H1 (cell line): ENCODE measurements at regions not wholly inside any gene's neighbourhood (a gene's known extent, or its start where the extent isn't known, plus 50 kb on each side); places are given as distances from the start of the nearest gene placed in this dataset.

Experiments
- CTCF ChIA-PET: fragments of 300-600 bp; sonication (Branson Sonifier 250); formaldehyde crosslinking; loops from one replicate; lab custom pipeline; 2021; ENCODE audit not compliant: partially characterized antibody; lab: Charles Lee
- POLR2A ChIA-PET: fragments of 300-600 bp; sonication (Branson Sonifier 250); formaldehyde crosslinking; loops from one replicate; lab custom pipeline; 2021; ENCODE audit warnings: inconsistent platforms; ENCODE audit not compliant: partially characterized antibody; lab: Charles Lee
- DNase-seq, 2 experiments: peaks; one replicate each; pipeline versions ENCODE4 v3.0.0 to v3.0.0-alpha.2; 2010 to 2022; ENCODE audit warnings: low spot score in 2 of 2, low read depth in 1 of 2, mixed read lengths in 1 of 2
- FAIRE-seq: peaks from 2 replicates; lab custom pipeline; 2011; peaks lifted over from hg19 to GRCh38; lab: Jason Lieb, UNC
- H2AFZ ChIP-seq: 2 replicates; pipeline ENCODE4 v1.8.1; 2012; ENCODE audit warnings: low read length, inconsistent platforms
- H2AK5ac ChIP-seq: 2 replicates; pipeline ENCODE4 v1.6.1; 2013; ENCODE audit warnings: low read depth, low read length
- H2BK120ac ChIP-seq: replicated peaks from 2 replicates; pipeline ENCODE3; 2013; ENCODE audit warnings: low read depth, low read length, inconsistent platforms
- H2BK12ac ChIP-seq: 2 replicates; pipeline ENCODE4 v1.6.1; 2013; ENCODE audit warnings: low read depth, low read length
- H2BK15ac ChIP-seq: 2 replicates; pipeline ENCODE4 v1.6.1; 2013; ENCODE audit warnings: low read length
- H2BK20ac ChIP-seq: 2 replicates; pipeline ENCODE4 v1.6.1; 2013; ENCODE audit warnings: low read length
- H2BK5ac ChIP-seq: 2 replicates; pipeline ENCODE4 v1.6.1; 2013; ENCODE audit warnings: low read depth, low read length
- H3K14ac ChIP-seq: 2 replicates; pipeline ENCODE4 v1.6.1; 2013; ENCODE audit warnings: inconsistent platforms; ENCODE audit not compliant: insufficient read length
- H3K18ac ChIP-seq: 2 replicates; pipeline ENCODE4 v1.6.1; 2013; ENCODE audit warnings: low read length; ENCODE audit errors: extremely low read depth
- H3K23ac ChIP-seq: 2 replicates; pipeline ENCODE4 v1.6.1; 2013; ENCODE audit warnings: inconsistent platforms; ENCODE audit not compliant: insufficient read length
- H3K23me2 ChIP-seq: 2 replicates; pipeline ENCODE4 v1.6.1; 2013; ENCODE audit warnings: low read depth, low read length
- H3K27ac ChIP-seq: 2 replicates; pipeline ENCODE4 v1.6.1; 2011; ENCODE audit warnings: low read depth, low read length, inconsistent platforms
- H3K27me3 ChIP-seq, 4 experiments: replicated peaks in 1 of 4; 1 replicate in 1 of 4; 2 replicates in 3 of 4; pipeline versions ENCODE4 v1.6.1 to v1.8.1; 2011 to 2013; ENCODE audit warnings: low read length in 3 of 4, mild to moderate bottlenecking in 3 of 4, inconsistent platforms in 2 of 4, mixed read lengths in 2 of 4, moderate library complexity in 1 of 4; ENCODE audit not compliant: control insufficient read depth in 3 of 4, insufficient read depth in 3 of 4; ENCODE audit errors: extremely low read depth in 1 of 4
- H3K36me3 ChIP-seq, 4 experiments: 2 replicates each; pipeline versions ENCODE4 v1.6.1 to v1.8.1; 2011 to 2013; ENCODE audit warnings: mild to moderate bottlenecking in 4 of 4, low read length in 3 of 4, moderate library complexity in 2 of 4, control low read depth in 1 of 4, inconsistent platforms in 1 of 4; ENCODE audit not compliant: insufficient read depth in 4 of 4, control insufficient read depth in 2 of 4
- H3K4ac ChIP-seq: replicated peaks from 2 replicates; pipeline ENCODE3; 2013; ENCODE audit warnings: low read length, low read depth, mixed read lengths, inconsistent platforms; ENCODE audit not compliant: insufficient read length
- H3K4me1 ChIP-seq, 4 experiments: replicated peaks in 1 of 4; 1 replicate in 1 of 4; 2 replicates in 3 of 4; pipeline versions ENCODE4 v1.6.1 to v1.8.1; 2011 to 2013; ENCODE audit warnings: low read length in 3 of 4, inconsistent platforms in 2 of 4, mixed read lengths in 1 of 4; ENCODE audit not compliant: insufficient read depth in 4 of 4, control insufficient read depth in 3 of 4
- H3K4me2 ChIP-seq, 2 experiments: 2 replicates each; pipeline versions ENCODE4 v1.6.1 to v1.8.1; 2011 to 2013; ENCODE audit warnings: low read depth in 2 of 2, low read length in 2 of 2, control low read depth in 1 of 2, inconsistent platforms in 1 of 2, mild to moderate bottlenecking in 1 of 2; ENCODE audit not compliant: insufficient read depth in 1 of 2
- H3K4me3 ChIP-seq, 4 experiments: fragments of 200-600, 300-600 bp in 1 of 4; sonication (generic), shearing (Covaris generic), sonication (Bioruptor Twin) in 1 of 4; 2 replicates each; pipeline versions ENCODE4 v1.5.1 to v1.8.1; 2011 to 2016; ENCODE audit warnings: low read length in 4 of 4, low read depth in 3 of 4, control low read depth in 2 of 4, inconsistent platforms in 2 of 4, mild to moderate bottlenecking in 2 of 4, mixed read lengths in 1 of 4, moderate library complexity in 1 of 4; ENCODE audit not compliant: insufficient read depth in 2 of 4; ENCODE audit errors: extremely low read depth in 1 of 4
- H3K56ac ChIP-seq: replicated peaks from 2 replicates; pipeline ENCODE3; 2013; ENCODE audit warnings: low read depth, mild to moderate bottlenecking, mixed read lengths, low read length, inconsistent platforms; ENCODE audit not compliant: insufficient read length
- H3K79me1 ChIP-seq: 2 replicates; pipeline ENCODE4 v1.6.1; 2013; ENCODE audit warnings: low read depth, low read length, control low read depth
- H3K79me2 ChIP-seq, 2 experiments: 2 replicates each; pipeline versions ENCODE4 v1.6.1 to v1.8.1; 2012 to 2013; ENCODE audit warnings: low read length in 2 of 2, mild to moderate bottlenecking in 2 of 2, inconsistent platforms in 1 of 2; ENCODE audit not compliant: insufficient read depth in 2 of 2, control insufficient read depth in 1 of 2
- H3K9ac ChIP-seq, 4 experiments: replicated peaks in 1 of 4; 1 replicate in 1 of 4; 2 replicates in 3 of 4; pipeline versions ENCODE4 v1.6.1 to v1.8.1; 2011 to 2013; ENCODE audit warnings: low read depth in 3 of 4, low read length in 3 of 4, control low read depth in 2 of 4, mild to moderate bottlenecking in 2 of 4, moderate library complexity in 2 of 4, inconsistent platforms in 1 of 4; ENCODE audit errors: extremely low read depth in 1 of 4
- H3K9me3 ChIP-seq, 2 experiments: 2 replicates each; pipeline versions ENCODE4 v1.6.1 to v1.8.1; 2012 to 2013; ENCODE audit warnings: mild to moderate bottlenecking in 2 of 2, moderate library complexity in 2 of 2, control low read depth in 1 of 2, inconsistent platforms in 1 of 2, low read depth in 1 of 2, low read length in 1 of 2, mixed read lengths in 1 of 2; ENCODE audit not compliant: insufficient read depth in 2 of 2
- H4K20me1 ChIP-seq, 2 experiments: replicated peaks in 1 of 2; 2 replicates each; pipeline versions ENCODE3 to v1.8.1; 2011 to 2013; ENCODE audit warnings: inconsistent platforms in 2 of 2, low read length in 2 of 2, mild to moderate bottlenecking in 1 of 2; ENCODE audit not compliant: insufficient read depth in 2 of 2, control insufficient read depth in 1 of 2
- H4K5ac ChIP-seq: 2 replicates; pipeline ENCODE4 v1.6.1; 2013; ENCODE audit warnings: low read length, low read depth, mixed read lengths, inconsistent platforms; ENCODE audit not compliant: insufficient read length
- H4K8ac ChIP-seq: 2 replicates; pipeline ENCODE4 v1.8.0; 2013; ENCODE audit warnings: mild to moderate bottlenecking, moderate library complexity, low read length, inconsistent platforms; ENCODE audit not compliant: insufficient read depth; ENCODE audit errors: extremely low read depth
- H4K91ac ChIP-seq: replicated peaks from 2 replicates; pipeline ENCODE3; 2013; ENCODE audit warnings: low read length, mixed read lengths, inconsistent platforms; ENCODE audit not compliant: insufficient read length
- ATF2 ChIP-seq: IDR thresholded peaks from 2 replicates; pipeline ENCODE4 v1.6.1; 2012; ENCODE audit warnings: low read length, inconsistent platforms
- EGR1 ChIP-seq: IDR thresholded peaks from 2 replicates; pipeline ENCODE4 v1.6.1; 2011; ENCODE audit warnings: low read depth, low read length, borderline replicate concordance
- EP300 ChIP-seq, 2 experiments: IDR thresholded peaks; 1 replicate in 1 of 2; 2 replicates in 1 of 2; pipeline ENCODE4 v1.6.1; 2011 to 2012; ENCODE audit warnings: low read depth in 2 of 2, low read length in 2 of 2, mild to moderate bottlenecking in 2 of 2, borderline replicate concordance in 1 of 2, inconsistent platforms in 1 of 2, moderate library complexity in 1 of 2
- HDAC6 ChIP-seq: IDR thresholded peaks from one replicate; pipeline ENCODE4 v1.7.1; 2012; ENCODE audit warnings: low read depth, mild to moderate bottlenecking, inconsistent platforms, low read length, moderate library complexity
- SUZ12 ChIP-seq: fragments of 200-600 bp; sonication (generic); IDR thresholded peaks from 2 replicates; pipeline ENCODE4 v1.6.1; 2012; ENCODE audit warnings: mild to moderate bottlenecking, inconsistent platforms, low read length, moderate library complexity, mixed read lengths
- TAF7 ChIP-seq: optimal IDR thresholded peaks from 2 replicates; pipeline ENCODE3; 2011; ENCODE audit warnings: low read depth, mild to moderate bottlenecking, inconsistent platforms, low read length, moderate library complexity, borderline replicate concordance
- TCF12 ChIP-seq: IDR thresholded peaks from 2 replicates; pipeline ENCODE4 v1.6.1; 2011; ENCODE audit warnings: low read depth, mild to moderate bottlenecking, low read length
- WGBS, 2 experiments: shearing (Covaris generic) in 1 of 2; methylation state at CpG; one replicate each; pipeline versions ENCODE4 v1.1.6 to v1.1.7; 2013 to 2015; ENCODE audit warnings: low lambda C conversion rate in 2 of 2, mixed read lengths in 2 of 2, inconsistent platforms in 1 of 2, low coverage in 1 of 2, missing lambda C conversion rate in 1 of 2; ENCODE audit not compliant: insufficient replicate concordance in 2 of 2, insufficient coverage in 1 of 2, insufficient read length in 1 of 2; ENCODE audit errors: extremely low coverage in 1 of 2, missing lambda C conversion rate in 1 of 2; 5-methylcytosine and 5-hydroxymethylcytosine counted together
- TF ChIP-seq, protein P1 (sequence below): IDR thresholded peaks from 2 replicates; pipeline ENCODE4 v1.6.1; 2011; ENCODE audit warnings: low read length, improper control_type of control experiment

DNA sequence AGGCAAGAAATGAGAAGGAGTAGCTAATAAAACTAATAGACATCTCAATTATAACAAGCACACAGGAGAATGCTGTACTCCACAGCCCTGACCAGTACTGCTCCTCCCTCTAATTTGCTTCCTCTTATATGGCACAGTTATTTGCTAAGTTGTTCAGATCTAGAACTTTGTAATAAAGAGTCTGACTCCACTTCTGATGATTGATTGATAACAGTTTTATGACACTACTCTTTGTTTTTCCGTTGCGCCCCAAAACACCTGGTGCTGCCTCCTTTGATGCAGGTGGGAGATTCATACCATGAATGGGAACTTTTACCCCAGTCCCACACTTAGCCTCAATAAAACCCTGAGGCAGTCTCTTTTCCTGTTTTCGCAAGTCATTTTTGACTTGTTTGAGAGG is 777.7 kb downstream of the GBE1 start:
- Histone ChIP-seq H3K23me2 (no peaks in the 10 kb centered on the region), H2AFZ (no peak overlapping the region), H3K14ac (no peak overlapping the region), H4K20me1 (no peaks in the 10 kb centered on the region), H2BK15ac (no peak overlapping the region), H3K4me2 (no peak overlapping the region), H3K79me2 (no peaks in the 10 kb centered on the region), H2AK5ac (no peak overlapping the region), H2BK120ac (no peak overlapping the region), H3K9ac (no peak overlapping the region), H3K56ac (no peak overlapping the region), H3K18ac (no peak overlapping the region), H3K79me1 (no peaks in the 10 kb centered on the region), H3K23ac (no peak overlapping the region), H3K27ac (no peak overlapping the region), H2BK20ac (no peak overlapping the region), H3K36me3 (no peaks in the 10 kb centered on the region), H3K9me3 (no peaks in the 10 kb centered on the region), H2BK12ac (no peak overlapping the region), H2BK5ac (no peak overlapping the region), H4K91ac (no peak overlapping the region), H3K4ac (no peak overlapping the region), H3K4me1 (no peaks in the 10 kb centered on the region), H3K27me3 (peaks cover 0 to 1% (median 0%) of the 10 kb centered on the region in 4 experiments; a peak in 1 of 7 replicates), H3K4me3 (no peak overlapping the region), H4K5ac (no peak overlapping the region), H4K8ac (no peak overlapping the region)
- FAIRE-seq = no peak
- DNase-seq = no peak
- WGBS, 2 experiments = 65% methylated on average over 3 of the region's 3 CpGs; no CpG with 5 or more reads in 1 of the 2 experiments
- CTCF ChIA-PET = no interaction called here
- POLR2A ChIA-PET = no interaction called here
- TF ChIP-seq EP300 (IDR thresholded peaks at IDR 0.05; ENCODE audit: borderline replicate concordance in 1 of 2, low read depth in 2 of 2, low read length in 2 of 2) (no peak), TAF7 (no peak), TCF12 (no peak), SUZ12 (no peak), HDAC6 (no peak), ATF2 (no peak), EGR1 (no peak)
- TF ChIP-seq, protein P1, sequence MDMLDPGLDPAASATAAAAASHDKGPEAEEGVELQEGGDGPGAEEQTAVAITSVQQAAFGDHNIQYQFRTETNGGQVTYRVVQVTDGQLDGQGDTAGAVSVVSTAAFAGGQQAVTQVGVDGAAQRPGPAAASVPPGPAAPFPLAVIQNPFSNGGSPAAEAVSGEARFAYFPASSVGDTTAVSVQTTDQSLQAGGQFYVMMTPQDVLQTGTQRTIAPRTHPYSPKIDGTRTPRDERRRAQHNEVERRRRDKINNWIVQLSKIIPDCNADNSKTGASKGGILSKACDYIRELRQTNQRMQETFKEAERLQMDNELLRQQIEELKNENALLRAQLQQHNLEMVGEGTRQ = no peak
